Right lobe of liver (tissue), 4 donors: ENCODE measurements at regions not wholly inside any gene's neighbourhood (a gene's known extent, or its start where the extent isn't known, plus 50 kb on each side); places are given as distances from the start of the nearest gene placed in this dataset.

Experiments
- POLR2A ChIP-seq: fragments of 450-650 bp; IDR thresholded peaks from one replicate; pipeline ENCODE4 v1.6.1; 2017; ENCODE audit warnings: antibody characterized with exemption, mild to moderate bottlenecking
- TF ChIP-seq, protein P1 (sequence below), 4 donors: fragments of 200-600 bp in 3 of 4; fragments of 450-650 bp in 1 of 4; IDR thresholded peaks; one replicate each; pipeline versions ENCODE4 v1.5.1 to v1.8.0; 2016 to 2022; ENCODE audit warnings: antibody characterized with exemption in 4 of 4, mild to moderate bottlenecking in 2 of 4
- donor health status: DM: no; HTN: no; CAD: no.
- donor health status: DM: no; HTN: no; CAD: no.
- donor health status: DM: no; HTN: yes; CAD: no.

GRCh38 chr15:49715211-49715610, 94.4 kb downstream of the DTWD1 start:
- TF ChIP-seq POLR2A, result no peak
- TF ChIP-seq, protein P1, sequence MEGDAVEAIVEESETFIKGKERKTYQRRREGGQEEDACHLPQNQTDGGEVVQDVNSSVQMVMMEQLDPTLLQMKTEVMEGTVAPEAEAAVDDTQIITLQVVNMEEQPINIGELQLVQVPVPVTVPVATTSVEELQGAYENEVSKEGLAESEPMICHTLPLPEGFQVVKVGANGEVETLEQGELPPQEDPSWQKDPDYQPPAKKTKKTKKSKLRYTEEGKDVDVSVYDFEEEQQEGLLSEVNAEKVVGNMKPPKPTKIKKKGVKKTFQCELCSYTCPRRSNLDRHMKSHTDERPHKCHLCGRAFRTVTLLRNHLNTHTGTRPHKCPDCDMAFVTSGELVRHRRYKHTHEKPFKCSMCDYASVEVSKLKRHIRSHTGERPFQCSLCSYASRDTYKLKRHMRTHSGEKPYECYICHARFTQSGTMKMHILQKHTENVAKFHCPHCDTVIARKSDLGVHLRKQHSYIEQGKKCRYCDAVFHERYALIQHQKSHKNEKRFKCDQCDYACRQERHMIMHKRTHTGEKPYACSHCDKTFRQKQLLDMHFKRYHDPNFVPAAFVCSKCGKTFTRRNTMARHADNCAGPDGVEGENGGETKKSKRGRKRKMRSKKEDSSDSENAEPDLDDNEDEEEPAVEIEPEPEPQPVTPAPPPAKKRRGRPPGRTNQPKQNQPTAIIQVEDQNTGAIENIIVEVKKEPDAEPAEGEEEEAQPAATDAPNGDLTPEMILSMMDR (IDR thresholded peaks at IDR 0.05), result no peak
